Inflammatory macrophage (primary cell): ENCODE measurements at regions not wholly inside any gene's neighbourhood (a gene's known extent, or its start where the extent isn't known, plus 50 kb on each side); places are given as distances from the start of the nearest gene placed in this dataset.

Experiments used
- DNase-seq, 2 donors: peaks; one replicate each; pipeline ENCODE4 v3.0.0-alpha.2; 2020 to 2022

DNA sequence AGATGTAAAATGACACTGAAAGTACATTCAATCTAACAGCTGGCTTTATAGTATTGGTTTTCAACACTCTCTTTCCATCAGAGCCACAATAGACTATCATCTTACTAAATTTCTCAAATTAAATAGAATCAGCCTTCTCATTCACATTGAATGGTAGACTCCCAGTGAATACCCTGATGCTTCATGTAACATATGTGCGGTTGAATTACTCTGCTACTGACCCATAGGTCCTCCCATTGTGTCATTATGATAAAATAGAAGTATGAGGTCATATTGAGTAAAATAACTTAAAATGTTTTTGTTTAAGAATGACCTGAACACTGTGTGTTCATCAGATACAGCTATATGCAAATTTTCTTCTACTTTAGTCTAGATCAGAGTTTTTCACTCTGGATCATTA is 75.9 kb upstream of the ADAMTSL1 start:
- no peak for DNase-seq

DNA sequence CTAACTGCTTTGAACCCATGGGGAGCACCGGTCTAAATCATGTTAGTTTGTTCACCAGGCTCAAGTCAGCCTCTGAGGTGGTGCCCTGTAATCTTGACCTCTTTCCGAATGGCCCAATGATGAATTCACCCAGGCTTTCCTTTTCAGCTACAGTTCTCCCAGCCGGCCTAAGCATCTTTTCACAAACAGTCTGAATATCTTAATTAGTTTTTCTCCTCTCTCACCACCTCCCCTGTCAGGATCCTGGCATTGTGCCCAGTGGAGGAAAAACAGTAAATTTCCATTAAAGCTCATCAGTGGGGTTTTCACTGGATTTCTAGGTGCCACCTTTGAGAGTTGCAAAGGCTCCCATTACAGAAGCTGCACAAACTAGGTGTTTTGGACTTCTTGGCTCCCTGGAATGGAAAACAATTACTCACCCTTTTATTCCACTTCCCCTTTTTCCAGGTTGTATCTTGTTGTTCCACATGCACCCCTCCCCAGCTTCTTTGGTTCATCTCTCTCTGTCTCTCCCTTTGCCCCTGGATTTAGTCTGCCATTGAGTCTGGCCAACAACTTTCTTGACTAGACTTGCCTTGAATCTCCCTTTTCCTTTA is 69.4 kb upstream of the ADAMTSL1 start:
- no peak for DNase-seq

DNA sequence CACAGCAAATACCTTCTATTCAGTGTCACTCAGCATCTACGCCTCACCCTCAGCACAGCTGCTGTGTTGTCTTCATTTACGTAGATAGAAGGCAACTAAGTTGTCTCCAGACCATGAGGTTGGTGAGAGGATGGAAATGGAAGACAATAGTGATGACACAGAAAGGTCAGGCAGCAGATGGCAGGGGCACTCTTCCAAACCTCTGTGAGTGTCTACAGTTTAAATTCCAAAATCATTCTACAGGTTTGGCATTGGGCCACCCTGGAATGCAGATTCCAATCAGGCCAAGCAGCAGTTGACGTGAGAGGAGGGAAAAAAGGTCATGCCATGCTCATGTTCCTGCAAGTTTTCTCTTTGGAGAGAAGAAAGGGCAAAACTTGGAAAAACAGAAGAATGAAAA is 68.7 kb upstream of the ADAMTSL1 start:
- no peak for DNase-seq

DNA sequence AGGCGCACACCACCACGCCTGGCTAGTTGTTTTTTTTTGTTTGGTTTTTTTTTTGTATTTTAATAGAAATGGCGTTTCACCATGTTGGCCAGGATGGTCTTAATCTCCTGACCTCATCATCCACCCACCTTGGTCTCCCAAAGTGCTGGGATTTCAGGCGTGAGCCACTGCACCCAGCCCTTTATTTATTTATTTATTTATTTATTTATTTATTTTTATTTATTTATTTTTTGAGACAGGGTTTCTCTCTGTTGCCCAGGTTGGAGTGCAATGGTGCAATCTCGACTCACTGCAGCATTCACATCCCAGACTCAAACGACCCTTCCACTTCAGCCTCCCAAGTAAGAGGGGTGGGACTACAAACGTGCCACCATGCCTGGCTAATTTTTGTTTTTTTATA is 63.0 kb upstream of the ADAMTSL1 start:
- DNase-seq: no peak

DNA sequence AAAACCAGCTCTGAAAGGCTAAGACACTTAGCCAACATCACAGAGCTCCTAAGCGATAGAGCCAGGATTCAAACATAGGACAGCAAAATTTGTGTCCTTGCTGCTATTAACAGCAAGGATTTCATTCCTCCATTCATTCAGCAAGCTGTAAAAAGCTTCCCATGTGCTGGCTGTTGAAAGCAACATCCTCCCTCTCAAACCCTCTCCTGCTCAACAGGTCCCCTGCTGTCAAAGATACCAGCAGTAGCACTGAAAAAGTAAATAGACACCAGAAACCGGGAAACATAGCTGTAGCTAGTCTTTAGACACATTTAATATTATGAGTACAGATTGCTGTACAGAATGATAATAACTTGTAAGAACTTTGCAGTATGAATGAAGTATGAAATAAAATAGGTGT is 52.6 kb upstream of the ADAMTSL1 start:
- DNase-seq: no peak

DNA sequence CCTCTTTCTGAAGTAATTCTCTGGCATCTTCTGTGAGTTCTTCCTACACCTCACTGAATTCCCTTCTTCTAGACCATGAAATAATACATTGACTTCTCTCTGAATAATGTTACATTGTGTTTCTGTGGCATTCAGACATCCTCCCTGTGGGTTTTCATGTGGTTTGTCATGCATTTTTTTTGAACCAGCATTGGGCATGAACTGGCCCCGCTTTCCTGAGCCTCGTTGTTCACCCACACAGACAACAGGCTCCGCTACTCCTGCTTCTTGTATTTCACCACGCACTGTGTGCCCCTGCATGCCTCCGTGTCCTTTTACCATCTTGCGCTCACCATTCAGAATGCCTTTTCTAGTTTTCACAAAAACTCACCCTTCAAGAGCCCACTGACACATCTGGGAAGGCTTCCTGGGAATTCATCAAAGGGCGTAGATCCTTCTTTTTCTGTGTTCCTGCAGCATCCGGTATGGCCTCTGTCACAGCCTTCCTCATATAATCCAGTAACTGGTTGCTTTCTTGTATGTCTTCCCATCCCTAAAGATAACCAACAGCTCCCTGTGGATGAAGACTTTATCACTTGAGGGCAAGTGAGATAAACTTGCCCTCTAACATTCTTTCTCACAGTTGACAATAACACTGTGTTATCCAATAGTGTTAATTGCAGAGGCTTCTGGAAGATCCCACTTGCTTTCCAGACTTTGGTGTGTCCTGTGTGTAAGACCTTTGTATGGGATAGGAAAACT is 51.5 kb upstream of the ADAMTSL1 start:
- DNase-seq: no peak

DNA sequence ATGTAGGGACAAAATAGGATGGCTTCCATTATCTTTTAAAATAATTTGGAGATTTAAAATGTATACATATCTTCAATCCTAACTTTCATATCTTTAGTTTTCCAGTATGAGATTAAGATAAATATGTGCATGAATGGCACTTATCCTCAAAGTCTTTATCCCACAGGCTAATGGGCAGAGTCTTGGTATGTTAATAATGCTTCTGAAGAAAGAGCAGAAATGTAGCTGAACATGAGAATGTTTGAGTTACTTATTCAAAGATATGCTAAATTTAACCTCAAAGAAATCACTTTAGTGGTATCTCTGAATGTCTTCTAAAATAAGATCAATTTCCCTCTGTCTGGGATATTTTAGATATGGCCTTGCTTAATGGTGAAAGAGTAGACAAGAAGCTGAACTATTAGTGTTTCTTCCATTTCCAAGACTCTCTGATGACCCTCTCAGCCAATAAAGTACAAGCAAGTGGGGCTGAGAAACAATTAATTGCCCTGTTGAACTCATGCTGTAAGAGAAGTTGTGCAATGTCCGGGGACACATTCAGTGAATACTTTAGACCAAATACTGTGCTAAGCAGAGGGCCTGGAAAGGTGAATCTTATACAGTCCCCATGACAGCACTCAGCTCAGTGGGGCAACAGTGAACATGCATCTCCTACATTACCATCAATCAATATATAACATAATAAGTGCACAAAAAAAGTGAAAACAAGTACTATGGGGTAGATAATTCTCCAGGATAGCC is 50.0 kb upstream of the ADAMTSL1 start:
- DNase-seq: no peak
